Liver (tissue), 7 donors: ENCODE measurements at regions not wholly inside any gene's neighbourhood (a gene's known extent, or its start where the extent isn't known, plus 50 kb on each side); places are given as distances from the start of the nearest gene placed in this dataset.

Experiments used
- DNase-seq: peaks from one replicate; pipeline ENCODE4 v3.0.0-alpha.2; 2017; ENCODE audit warnings: low spot score
- H3K27ac ChIP-seq, 2 donors: one replicate each; pipeline ENCODE4 v1.7.0; 2013; ENCODE audit warnings: inconsistent platforms in 2 of 2, low read length in 2 of 2, control low read depth in 1 of 2, low read depth in 1 of 2, mild to moderate bottlenecking in 1 of 2
- H3K27me3 ChIP-seq, 4 donors: one replicate each; pipeline versions ENCODE4 v1.6.1 to v1.7.0; 2013; ENCODE audit warnings: low read length in 3 of 4, inconsistent platforms in 1 of 4, mild to moderate bottlenecking in 1 of 4, moderate library complexity in 1 of 4; ENCODE audit not compliant: control insufficient read depth in 4 of 4, insufficient read depth in 4 of 4
- H3K36me3 ChIP-seq, 4 donors: one replicate each; pipeline versions ENCODE4 v1.6.1 to v1.7.0; 2013; ENCODE audit warnings: low read length in 3 of 4, mild to moderate bottlenecking in 3 of 4, low read depth in 1 of 4, moderate library complexity in 1 of 4; ENCODE audit not compliant: control insufficient read depth in 4 of 4, insufficient read depth in 3 of 4
- H3K4me1 ChIP-seq, 4 donors: one replicate each; pipeline versions ENCODE4 v1.6.1 to v1.7.0; 2013; ENCODE audit warnings: low read length in 3 of 4, mild to moderate bottlenecking in 3 of 4, moderate library complexity in 1 of 4; ENCODE audit not compliant: control insufficient read depth in 4 of 4, insufficient read depth in 4 of 4
- H3K4me3 ChIP-seq, 3 donors: one replicate each; pipeline versions ENCODE4 v1.6.1 to v1.7.0; 2013; ENCODE audit warnings: low read length in 3 of 3, control low read depth in 1 of 3, low read depth in 1 of 3, mild to moderate bottlenecking in 1 of 3
- H3K9ac ChIP-seq, 2 donors: one replicate each; pipeline ENCODE4 v1.7.0; 2013; ENCODE audit warnings: low read length in 2 of 2, mild to moderate bottlenecking in 2 of 2, moderate library complexity in 2 of 2, control low read depth in 1 of 2, low read depth in 1 of 2
- H3K9me3 ChIP-seq, 4 donors: one replicate each; pipeline versions ENCODE4 v1.6.1 to v1.7.0; 2013; ENCODE audit warnings: low read length in 3 of 4; ENCODE audit not compliant: control insufficient read depth in 4 of 4
- ATF3 ChIP-seq: IDR thresholded peaks from 2 replicates; pipeline ENCODE4 v1.6.1; 2016; ENCODE audit warnings: antibody characterized with exemption
- EGR1 ChIP-seq, 2 donors: IDR thresholded peaks; 2 replicates each; pipeline ENCODE4 v1.6.1; 2016 to 2018; ENCODE audit warnings: antibody characterized with exemption in 2 of 2, low read depth in 2 of 2
- FOXA1 ChIP-seq: IDR thresholded peaks from 2 replicates; pipeline ENCODE4 v1.6.1; 2016; ENCODE audit warnings: antibody characterized with exemption
- FOXA2 ChIP-seq: IDR thresholded peaks from 2 replicates; pipeline ENCODE4 v1.6.1; 2016; ENCODE audit warnings: antibody characterized with exemption
- GABPA ChIP-seq, 2 donors: IDR thresholded peaks in 1 of 2; conservative IDR thresholded peaks in 1 of 2; 2 replicates each; pipeline ENCODE4 v1.6.1; 2016; ENCODE audit warnings: antibody characterized with exemption in 2 of 2, mild to moderate bottlenecking in 1 of 2, moderate library complexity in 1 of 2
- HNF4A ChIP-seq, 2 donors: conservative IDR thresholded peaks; 2 replicates each; pipeline ENCODE4 v1.6.1; 2016; ENCODE audit warnings: antibody characterized with exemption in 2 of 2, mild to moderate bottlenecking in 2 of 2
- HNF4G ChIP-seq: IDR thresholded peaks from 2 replicates; pipeline ENCODE4 v1.6.1; 2016; ENCODE audit warnings: antibody characterized with exemption
- JUND ChIP-seq, 2 donors: IDR thresholded peaks; 2 replicates each; pipeline ENCODE4 v1.6.1; 2016; ENCODE audit warnings: antibody characterized with exemption in 2 of 2
- MAX ChIP-seq: IDR thresholded peaks from 2 replicates; pipeline ENCODE4 v1.6.1; 2016; ENCODE audit warnings: antibody characterized with exemption
- NR2F2 ChIP-seq: IDR thresholded peaks from 2 replicates; pipeline ENCODE4 v1.6.1; 2016; ENCODE audit warnings: antibody characterized with exemption
- RAD21 ChIP-seq, 2 donors: IDR thresholded peaks; 2 replicates each; pipeline ENCODE4 v1.6.1; 2016; ENCODE audit warnings: antibody characterized with exemption in 2 of 2, mild to moderate bottlenecking in 2 of 2
- REST ChIP-seq: IDR thresholded peaks from 2 replicates; pipeline ENCODE4 v1.6.1; 2016; ENCODE audit warnings: antibody characterized with exemption, mild to moderate bottlenecking
- RXRA ChIP-seq, 2 donors: IDR thresholded peaks; 2 replicates each; pipeline ENCODE4 v1.6.1; 2017 to 2018; ENCODE audit warnings: antibody characterized with exemption in 2 of 2, mild to moderate bottlenecking in 1 of 2
- SP1 ChIP-seq: IDR thresholded peaks from 2 replicates; pipeline ENCODE4 v1.6.1; 2018; ENCODE audit warnings: antibody characterized with exemption, mild to moderate bottlenecking
- TAF1 ChIP-seq: conservative IDR thresholded peaks from 2 replicates; pipeline ENCODE4 v1.6.1; 2016; ENCODE audit warnings: antibody characterized with exemption, mild to moderate bottlenecking
- YY1 ChIP-seq: IDR thresholded peaks from 2 replicates; pipeline ENCODE4 v1.6.1; 2016; ENCODE audit warnings: antibody characterized with exemption, mild to moderate bottlenecking
- ZBTB33 ChIP-seq: IDR thresholded peaks from 2 replicates; pipeline ENCODE4 v1.6.1; 2016; ENCODE audit warnings: antibody characterized with exemption
- WGBS: extraction: QIAGEN DNeasy Blood & Tissue Kit; methylation state at CpG from one replicate; pipeline ENCODE4 v1.1.7; 2013; 5-methylcytosine and 5-hydroxymethylcytosine counted together
- donor health status: healthy.
- donor health status: healthy.
- donor health status: healthy.
- donor health status: healthy.

GRCh38 chr5:111834926-111835599 is 78.1 kb upstream of the NREP start:
- Histone ChIP-seq H3K9me3 (no peaks in the 10 kb centered on the region), H3K4me1 (peaks cover 0 to under 1% (median 0%) of the 10 kb centered on the region in 4 donors), H3K36me3 (no peaks in the 10 kb centered on the region), H3K9ac (no peak overlapping the region), H3K27ac (no peak overlapping the region), H3K4me3 (no peak overlapping the region), H3K27me3 (no peaks in the 10 kb centered on the region)
- no peak for DNase-seq
- TF ChIP-seq YY1 (no peak), ZBTB33 (no peak), SP1 (no peak), REST (no peak), NR2F2 (no peak), RAD21 (IDR thresholded peaks at IDR 0.05) (no peak), EGR1 (IDR thresholded peaks at IDR 0.05; ENCODE audit: low read depth in 2 of 2) (no peak), MAX (no peak), JUND (IDR thresholded peaks at IDR 0.05) (no peak), HNF4A (conservative IDR thresholded peaks at IDR 0.05) (no peak), HNF4G (no peak), ATF3 (no peak), FOXA2 (no peak), TAF1 (no peak), FOXA1 (no peak), RXRA (IDR thresholded peaks at IDR 0.05) (no peak)
- 95% methylated on average over 2 of the region's 2 CpGs for WGBS

GRCh38 chr5:111830333-111830732 is 73.3 kb upstream of the NREP start:
- Histone ChIP-seq H3K9ac (no peak overlapping the region), H3K36me3 (no peaks in the 10 kb centered on the region), H3K4me3 (no peak overlapping the region), H3K4me1 (no peaks in the 10 kb centered on the region), H3K27me3 (no peaks in the 10 kb centered on the region), H3K27ac (no peak overlapping the region), H3K9me3 (no peaks in the 10 kb centered on the region)
- TF ChIP-seq MAX: no peak
- no peak for TF ChIP-seq TAF1
- no peak for TF ChIP-seq EGR1 (IDR thresholded peaks at IDR 0.05; ENCODE audit: low read depth in 2 of 2)
- no peak for TF ChIP-seq FOXA2
- no peak for TF ChIP-seq HNF4A (conservative IDR thresholded peaks at IDR 0.05)
- no peak for TF ChIP-seq NR2F2
- TF ChIP-seq JUND (IDR thresholded peaks at IDR 0.05): no peak
- TF ChIP-seq HNF4G: no peak
- no peak for TF ChIP-seq GABPA (IDR thresholded peaks at IDR 0.05 in 1 of 2, conservative IDR thresholded peaks at IDR 0.05 in 1 of 2)
- no peak for TF ChIP-seq YY1
- no peak for TF ChIP-seq SP1
- no peak for TF ChIP-seq RAD21 (IDR thresholded peaks at IDR 0.05)
- DNase-seq: no peak
- WGBS: 85% methylated on average over 1 of the region's 1 CpG
